Heart left ventricle (tissue), 16 donors: ENCODE measurements at regions not wholly inside any gene's neighbourhood (a gene's known extent, or its start where the extent isn't known, plus 50 kb on each side); places are given as distances from the start of the nearest gene placed in this dataset.

Experiments
- ATAC-seq, 4 donors: fragments of 200-7000 bp; cut with Tn5 transposase; one replicate each; pipeline ENCODE4 v1.9.1; 2020 to 2022; ENCODE audit warnings: moderate library complexity in 4 of 4, mild to moderate bottlenecking in 3 of 4, moderate number of reproducible peaks in 1 of 4
- DNase-seq, 5 donors: peaks; one replicate each; pipeline ENCODE4 v3.0.0-alpha.2; 2020
- H3K27ac ChIP-seq, 12 donors: fragments of 200-600 bp; sonication (generic) in 4 of 12; one replicate each; pipeline versions ENCODE4 v1.5.0 to v1.8.0; 2016 to 2022; ENCODE audit warnings: mild to moderate bottlenecking in 2 of 12
- H3K27me3 ChIP-seq, 9 donors: fragments of 200-600 bp; sonication (generic) in 2 of 9; one replicate each; pipeline versions ENCODE4 v1.5.1 to v1.8.0; 2016 to 2022; ENCODE audit warnings: mild to moderate bottlenecking in 3 of 9
- H3K36me3 ChIP-seq, 9 donors: fragments of 200-600 bp; sonication (generic) in 2 of 9; one replicate each; pipeline versions ENCODE4 v1.5.0 to v1.8.0; 2018 to 2022; ENCODE audit warnings: mild to moderate bottlenecking in 2 of 9
- H3K4me1 ChIP-seq, 12 donors: fragments of 200-600 bp; sonication (generic) in 4 of 12; one replicate each; pipeline versions ENCODE4 v1.5.0 to v1.8.0; 2016 to 2022; ENCODE audit warnings: mild to moderate bottlenecking in 3 of 12
- H3K4me3 ChIP-seq, 12 donors: fragments of 200-600 bp; sonication (generic) in 4 of 12; one replicate each; pipeline versions ENCODE4 v1.5.0 to v1.8.0; 2017 to 2022; ENCODE audit warnings: mild to moderate bottlenecking in 9 of 12, moderate library complexity in 4 of 12
- H3K9me3 ChIP-seq, 12 donors: fragments of 200-600 bp; sonication (generic) in 4 of 12; one replicate each; pipeline versions ENCODE4 v1.5.0 to v1.8.0; 2016 to 2022; ENCODE audit warnings: mild to moderate bottlenecking in 1 of 12
- CTCF ChIP-seq, 12 donors: fragments of 200-600 bp; sonication (generic) in 4 of 12; IDR thresholded peaks; one replicate each; pipeline versions ENCODE4 v1.5.0 to v1.8.0; 2018 to 2022; ENCODE audit warnings: antibody characterized with exemption in 12 of 12, mild to moderate bottlenecking in 5 of 12
- POLR2A ChIP-seq, 2 donors: fragments of 450-650 bp; IDR thresholded peaks; one replicate each; pipeline ENCODE4 v1.6.1; 2017; ENCODE audit warnings: antibody characterized with exemption in 2 of 2, mild to moderate bottlenecking in 2 of 2, moderate library complexity in 2 of 2
- WGBS, 4 donors: extraction: QIAGEN DNeasy Blood & Tissue Kit in 2 of 4; methylation state at CpG; one replicate each; pipeline versions ENCODE4 v1.1.5 to v1.1.7; 2013 to 2018; 5-methylcytosine and 5-hydroxymethylcytosine counted together
- intact Hi-C, 10 donors: fragments of 100-400 bp; cut with DNase I; formaldehyde crosslinking; loops; one replicate each; pipeline versions ENCODE4 v1.11.1 to v1.14.2; 2022
- donor health status: ischemic (EF 13 %, LVEDD 7.1; RV severe dilation, severe dysfunction).
- donor health status: healthy with polysubstance abuse.
- donor health status: DM: no; HTN: yes; CAD: no.
- donor health status: DM: no; HTN: no; CAD: no.
- donor health status: ischemic (EF 25% LVEDD 6.9; RV normal size, moderate dysfunction).
- donor health status: ischemic (EF 25% LVEDD 5.7; RV mildly dilated, moderate dysfunction).
- donor health status: healthy.
- donor health status: DM: yes; HTN: yes; CAD: no.
- donor health status: ischemic (EF 35%, LVEDD 5.7; RV mildly dilated, moderate dysfunction).
- donor health status: nonischemic (EF 11% LVEDD 7.7; RV severe dilation, severe dysfunction).
- donor health status: DM: yes; HTN: yes; CAD: no.
- donor health status: PGD.
- donor health status: ischemic (EF 29% LVEDD 5.4; RV normal size, mild dysfunction).
- donor health status: nonischemic (EF 23%, LVEDD 6.1; RV moderate dilation, normal function).

GRCh38 chr18:68519336-68519735 lies 195.6 kb downstream of the TMX3 start:
- no peak for ATAC-seq
- intact Hi-C loops, result no loop called here
- TF ChIP-seq POLR2A (IDR thresholded peaks at IDR 0.05), result no peak

GRCh38 chr18:68509902-68510301 lies 205.0 kb downstream of the TMX3 start:
- no peak overlapping the region for H3K4me3 ChIP-seq
- H3K27ac ChIP-seq, result no peak overlapping the region
- peaks cover 0 to 3% (median 0%) of the 10 kb centered on the region in 12 donors for H3K4me1 ChIP-seq
- peaks cover 0 to 6% (median 0%) of the 10 kb centered on the region in 12 donors for H3K9me3 ChIP-seq
- ATAC-seq (no peak), DNase-seq (no peak)
- 81 to 92% (median 87%) methylated on average over 2 of the region's 2 CpGs for WGBS, 4 donors
- TF ChIP-seq POLR2A (IDR thresholded peaks at IDR 0.05) (no peak), CTCF (IDR thresholded peaks at IDR 0.05) (no peak)
- H3K36me3 ChIP-seq, result no peaks in the 10 kb centered on the region
- intact Hi-C loops, result no loop called here
- H3K27me3 ChIP-seq, result no peaks in the 10 kb centered on the region

More at GRCh38 chr18:68519336-68519735, 195.6 kb downstream of the TMX3 start:
- H3K36me3 ChIP-seq, result no peaks in the 10 kb centered on the region
- DNase-seq, result no peak
- no peak overlapping the region for H3K27ac ChIP-seq
- no peaks in the 10 kb centered on the region for H3K4me1 ChIP-seq
- WGBS, 4 donors, result 73 to 81% (median 77%) methylated on average over 3 of the region's 3 CpGs
- peaks cover 0 to 4% (median 0%) of the 10 kb centered on the region in 12 donors for H3K9me3 ChIP-seq
- no peaks in the 10 kb centered on the region for H3K27me3 ChIP-seq
- no peak overlapping the region for H3K4me3 ChIP-seq

GRCh38 chr18:68507781-68508180 lies 207.1 kb downstream of the TMX3 start:
- ATAC-seq (peak in 1 of 4 donors; percentile 58), DNase-seq (no peak)
- Histone ChIP-seq H3K36me3 (no peaks in the 10 kb centered on the region), H3K4me1 (peaks cover 0 to 3% (median 0%) of the 10 kb centered on the region in 12 donors), H3K9me3 (peaks cover 0 to 6% (median 0%) of the 10 kb centered on the region in 12 donors), H3K27me3 (no peaks in the 10 kb centered on the region), H3K27ac (no peak overlapping the region), H3K4me3 (no peak overlapping the region)
- 38 to 68% (median 48%) methylated on average over 2 of the region's 2 CpGs for WGBS, 4 donors
- intact Hi-C loops, result no loop called here
- no peak for TF ChIP-seq POLR2A (IDR thresholded peaks at IDR 0.05)
- TF ChIP-seq CTCF (IDR thresholded peaks at IDR 0.05), result no peak

- H3K27ac ChIP-seq, result no peak overlapping the region
- H3K9me3 ChIP-seq, result no peaks in the 10 kb centered on the region
- intact Hi-C loops, result no loop called here
- H3K4me3 ChIP-seq, result no peak overlapping the region
- 73 to 86% (median 79%) methylated on average over 3 of the region's 3 CpGs for WGBS, 4 donors
- no peaks in the 10 kb centered on the region for H3K27me3 ChIP-seq
- ATAC-seq (no peak), DNase-seq (no peak)
- peaks cover 0 to 3% (median 0%) of the 10 kb centered on the region in 12 donors for H3K4me1 ChIP-seq
- no peak for TF ChIP-seq POLR2A (IDR thresholded peaks at IDR 0.05)
- no peak for TF ChIP-seq CTCF (IDR thresholded peaks at IDR 0.05)
- H3K36me3 ChIP-seq, result no peaks in the 10 kb centered on the region
These were observed 209.7 kb downstream of the TMX3 start for GRCh38 chr18:68505178-68505574.
